HepG2 (cell line): ENCODE measurements at regions not wholly inside any gene's neighbourhood (a gene's known extent, or its start where the extent isn't known, plus 50 kb on each side); places are given as distances from the start of the nearest gene placed in this dataset.

Source experiments
- EZH2 ChIP-seq: conservative IDR thresholded peaks from 2 replicates; pipeline ENCODE4 v1.6.1; 2012; ENCODE audit warnings: mild to moderate bottlenecking, low read depth, low read length, moderate library complexity
- KLF15 ChIP-seq: sonication (generic); formaldehyde crosslinking; IDR thresholded peaks from 2 replicates; pipeline ENCODE4 v1.8.1; 2023; ENCODE audit warnings: borderline replicate concordance, mild to moderate bottlenecking, inconsistent platforms, missing genetic modification reagents, mixed read lengths
- PHF21A ChIP-seq: sonication (generic); formaldehyde crosslinking; IDR thresholded peaks from 2 replicates; pipeline ENCODE4 v1.5.0; 2020; ENCODE audit warnings: mild to moderate bottlenecking, missing genetic modification reagents
- PHF8 ChIP-seq: sonication (generic); formaldehyde crosslinking; IDR thresholded peaks from 2 replicates; pipeline ENCODE4 v1.5.0; 2020; ENCODE audit warnings: missing genetic modification reagents
- PTBP1 ChIP-seq: fragments of 200-400 bp; formaldehyde crosslinking; IDR thresholded peaks from 2 replicates; pipeline ENCODE4 v1.6.1; 2018; ENCODE audit warnings: low read length, low read depth; ENCODE audit not compliant: poor library complexity, severe bottlenecking
- RBAK ChIP-seq: sonication (generic); formaldehyde crosslinking; IDR thresholded peaks from 2 replicates; pipeline ENCODE4 v1.5.1; 2020; ENCODE audit warnings: mild to moderate bottlenecking, missing genetic modification reagents
- SNAI1 ChIP-seq: sonication (generic); formaldehyde crosslinking; IDR thresholded peaks from 2 replicates; pipeline ENCODE4 v1.5.0; 2020; ENCODE audit warnings: mild to moderate bottlenecking, missing genetic modification reagents, borderline replicate concordance
- SPEN ChIP-seq: sonication (generic); formaldehyde crosslinking; IDR thresholded peaks from 2 replicates; pipeline ENCODE4 v1.5.1; 2020; ENCODE audit warnings: low read depth, mild to moderate bottlenecking, missing genetic modification reagents
- TP53 ChIP-seq: sonication (generic); formaldehyde crosslinking; conservative IDR thresholded peaks from 2 replicates; pipeline ENCODE4 v1.4.0; 2020; ENCODE audit warnings: missing genetic modification reagents
- ZNF460 ChIP-seq: sonication (generic); formaldehyde crosslinking; IDR thresholded peaks from 2 replicates; pipeline ENCODE4 v1.5.1; 2020; ENCODE audit warnings: missing genetic modification reagents, mild to moderate bottlenecking, borderline replicate concordance
- ZNF747 ChIP-seq: sonication (generic); formaldehyde crosslinking; IDR thresholded peaks from 2 replicates; pipeline ENCODE4 v1.8.1; 2023; ENCODE audit warnings: missing genetic modification reagents, mild to moderate bottlenecking, borderline replicate concordance
- ZNF766 ChIP-seq: sonication (generic); formaldehyde crosslinking; IDR thresholded peaks from 2 replicates; pipeline ENCODE4 v1.5.0; 2020; ENCODE audit warnings: missing genetic modification reagents, borderline replicate concordance
- TF ChIP-seq, protein P1 (sequence below): IDR thresholded peaks from 2 replicates; pipeline ENCODE4 v1.6.1; 2016; ENCODE audit warnings: missing compliant biosample characterization, missing genetic modification reagents, borderline replicate concordance
- TF ChIP-seq, protein P2 (sequence below): sonication (generic); formaldehyde crosslinking; IDR thresholded peaks from 2 replicates; pipeline ENCODE4 v1.4.0; 2020; ENCODE audit warnings: missing genetic modification reagents
- TF ChIP-seq, protein P3 (sequence below): sonication (generic); formaldehyde crosslinking; IDR thresholded peaks from 2 replicates; pipeline ENCODE4 v1.8.0; 2022; ENCODE audit warnings: low read depth, missing genetic modification reagents
- TF ChIP-seq, protein P4 (sequence below): IDR thresholded peaks from 2 replicates; pipeline ENCODE4 v1.6.1; 2016; ENCODE audit warnings: low read depth, borderline replicate concordance
- TF ChIP-seq, protein P5 (sequence below): sonication (generic); formaldehyde crosslinking; IDR thresholded peaks from 2 replicates; pipeline ENCODE4 v1.5.0; 2020; ENCODE audit warnings: mild to moderate bottlenecking, missing genetic modification reagents
- TF ChIP-seq, protein P6 (sequence below): sonication (generic); formaldehyde crosslinking; IDR thresholded peaks from 2 replicates; pipeline ENCODE4 v1.4.0; 2020; ENCODE audit warnings: mild to moderate bottlenecking, missing genetic modification reagents
- TF ChIP-seq, protein P7 (sequence below): sonication (generic); formaldehyde crosslinking; IDR thresholded peaks from 2 replicates; pipeline ENCODE4 v1.4.0; 2020; ENCODE audit warnings: mild to moderate bottlenecking, missing genetic modification reagents

DNA sequence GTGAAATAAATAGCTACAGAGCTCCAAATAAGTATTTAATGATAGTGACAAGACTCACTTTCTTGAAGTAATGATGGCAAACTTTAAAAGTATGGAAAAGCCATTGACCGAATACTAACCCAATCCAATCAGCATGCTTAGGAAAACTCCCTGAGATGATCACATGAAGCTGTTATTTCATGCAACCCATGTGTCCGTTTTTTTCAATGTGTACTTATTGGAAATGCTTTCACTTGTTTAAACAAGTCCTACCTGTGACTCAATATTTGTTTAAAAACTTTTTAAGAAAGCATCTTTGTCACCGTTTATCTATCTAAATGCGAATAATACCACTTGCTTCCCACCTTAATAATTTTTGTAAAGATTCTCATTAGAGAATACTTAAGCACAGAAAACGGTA, 185.8 kb downstream of the NRIP1 start (continued):
- TF ChIP-seq RBAK (CRISPR knock-in tag) (no peak), TP53 (no peak), EZH2 (no peak), SPEN (CRISPR knock-in tag) (no peak), PHF21A (no peak; the same call in 1 of the 2 replicates), PTBP1 (no peak), KLF15 (CRISPR knock-in tag) (no peak), SNAI1 (no peak), ZNF747 (CRISPR knock-in tag) (no peak), ZNF460 (CRISPR knock-in tag) (no peak), PHF8 (CRISPR knock-in tag) (no peak), ZNF766 (CRISPR knock-in tag) (no peak)
- TF ChIP-seq, protein P1, sequence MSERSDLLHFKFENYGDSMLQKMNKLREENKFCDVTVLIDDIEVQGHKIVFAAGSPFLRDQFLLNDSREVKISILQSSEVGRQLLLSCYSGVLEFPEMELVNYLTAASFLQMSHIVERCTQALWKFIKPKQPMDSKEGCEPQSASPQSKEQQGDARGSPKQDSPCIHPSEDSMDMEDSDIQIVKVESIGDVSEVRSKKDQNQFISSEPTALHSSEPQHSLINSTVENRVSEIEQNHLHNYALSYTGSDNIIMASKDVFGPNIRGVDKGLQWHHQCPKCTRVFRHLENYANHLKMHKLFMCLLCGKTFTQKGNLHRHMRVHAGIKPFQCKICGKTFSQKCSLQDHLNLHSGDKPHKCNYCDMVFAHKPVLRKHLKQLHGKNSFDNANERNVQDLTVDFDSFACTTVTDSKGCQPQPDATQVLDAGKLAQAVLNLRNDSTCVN (CRISPR knock-in tag), result no peak
- TF ChIP-seq, protein P2, sequence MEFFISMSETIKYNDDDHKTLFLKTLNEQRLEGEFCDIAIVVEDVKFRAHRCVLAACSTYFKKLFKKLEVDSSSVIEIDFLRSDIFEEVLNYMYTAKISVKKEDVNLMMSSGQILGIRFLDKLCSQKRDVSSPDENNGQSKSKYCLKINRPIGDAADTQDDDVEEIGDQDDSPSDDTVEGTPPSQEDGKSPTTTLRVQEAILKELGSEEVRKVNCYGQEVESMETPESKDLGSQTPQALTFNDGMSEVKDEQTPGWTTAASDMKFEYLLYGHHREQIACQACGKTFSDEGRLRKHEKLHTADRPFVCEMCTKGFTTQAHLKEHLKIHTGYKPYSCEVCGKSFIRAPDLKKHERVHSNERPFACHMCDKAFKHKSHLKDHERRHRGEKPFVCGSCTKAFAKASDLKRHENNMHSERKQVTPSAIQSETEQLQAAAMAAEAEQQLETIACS, result no peak
- TF ChIP-seq, protein P3, sequence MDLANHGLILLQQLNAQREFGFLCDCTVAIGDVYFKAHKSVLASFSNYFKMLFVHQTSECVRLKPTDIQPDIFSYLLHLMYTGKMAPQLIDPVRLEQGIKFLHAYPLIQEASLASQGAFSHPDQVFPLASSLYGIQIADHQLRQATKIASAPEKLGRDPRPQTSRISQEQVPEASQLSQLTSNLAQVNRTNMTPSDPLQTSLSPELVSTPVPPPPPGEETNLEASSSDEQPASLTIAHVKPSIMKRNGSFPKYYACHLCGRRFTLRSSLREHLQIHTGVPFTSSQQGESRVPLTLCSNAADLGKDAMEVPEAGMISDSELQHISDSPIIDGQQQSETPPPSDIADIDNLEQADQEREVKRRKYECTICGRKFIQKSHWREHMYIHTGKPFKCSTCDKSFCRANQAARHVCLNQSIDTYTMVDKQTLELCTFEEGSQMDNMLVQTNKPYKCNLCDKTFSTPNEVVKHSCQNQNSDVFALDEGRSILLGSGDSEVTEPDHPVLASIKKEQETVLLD (CRISPR knock-in tag), result no peak
- TF ChIP-seq, protein P4, sequence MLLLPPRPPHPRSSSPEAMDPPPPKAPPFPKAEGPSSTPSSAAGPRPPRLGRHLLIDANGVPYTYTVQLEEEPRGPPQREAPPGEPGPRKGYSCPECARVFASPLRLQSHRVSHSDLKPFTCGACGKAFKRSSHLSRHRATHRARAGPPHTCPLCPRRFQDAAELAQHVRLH (CRISPR knock-in tag), result no peak
- TF ChIP-seq, protein P5, sequence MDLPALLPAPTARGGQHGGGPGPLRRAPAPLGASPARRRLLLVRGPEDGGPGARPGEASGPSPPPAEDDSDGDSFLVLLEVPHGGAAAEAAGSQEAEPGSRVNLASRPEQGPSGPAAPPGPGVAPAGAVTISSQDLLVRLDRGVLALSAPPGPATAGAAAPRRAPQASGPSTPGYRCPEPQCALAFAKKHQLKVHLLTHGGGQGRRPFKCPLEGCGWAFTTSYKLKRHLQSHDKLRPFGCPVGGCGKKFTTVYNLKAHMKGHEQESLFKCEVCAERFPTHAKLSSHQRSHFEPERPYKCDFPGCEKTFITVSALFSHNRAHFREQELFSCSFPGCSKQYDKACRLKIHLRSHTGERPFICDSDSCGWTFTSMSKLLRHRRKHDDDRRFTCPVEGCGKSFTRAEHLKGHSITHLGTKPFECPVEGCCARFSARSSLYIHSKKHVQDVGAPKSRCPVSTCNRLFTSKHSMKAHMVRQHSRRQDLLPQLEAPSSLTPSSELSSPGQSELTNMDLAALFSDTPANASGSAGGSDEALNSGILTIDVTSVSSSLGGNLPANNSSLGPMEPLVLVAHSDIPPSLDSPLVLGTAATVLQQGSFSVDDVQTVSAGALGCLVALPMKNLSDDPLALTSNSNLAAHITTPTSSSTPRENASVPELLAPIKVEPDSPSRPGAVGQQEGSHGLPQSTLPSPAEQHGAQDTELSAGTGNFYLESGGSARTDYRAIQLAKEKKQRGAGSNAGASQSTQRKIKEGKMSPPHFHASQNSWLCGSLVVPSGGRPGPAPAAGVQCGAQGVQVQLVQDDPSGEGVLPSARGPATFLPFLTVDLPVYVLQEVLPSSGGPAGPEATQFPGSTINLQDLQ (CRISPR knock-in tag), result no peak
- TF ChIP-seq, protein P6, sequence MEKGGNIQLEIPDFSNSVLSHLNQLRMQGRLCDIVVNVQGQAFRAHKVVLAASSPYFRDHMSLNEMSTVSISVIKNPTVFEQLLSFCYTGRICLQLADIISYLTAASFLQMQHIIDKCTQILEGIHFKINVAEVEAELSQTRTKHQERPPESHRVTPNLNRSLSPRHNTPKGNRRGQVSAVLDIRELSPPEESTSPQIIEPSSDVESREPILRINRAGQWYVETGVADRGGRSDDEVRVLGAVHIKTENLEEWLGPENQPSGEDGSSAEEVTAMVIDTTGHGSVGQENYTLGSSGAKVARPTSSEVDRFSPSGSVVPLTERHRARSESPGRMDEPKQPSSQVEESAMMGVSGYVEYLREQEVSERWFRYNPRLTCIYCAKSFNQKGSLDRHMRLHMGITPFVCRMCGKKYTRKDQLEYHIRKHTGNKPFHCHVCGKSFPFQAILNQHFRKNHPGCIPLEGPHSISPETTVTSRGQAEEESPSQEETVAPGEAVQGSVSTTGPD (CRISPR knock-in tag), result no peak
- TF ChIP-seq, protein P7, sequence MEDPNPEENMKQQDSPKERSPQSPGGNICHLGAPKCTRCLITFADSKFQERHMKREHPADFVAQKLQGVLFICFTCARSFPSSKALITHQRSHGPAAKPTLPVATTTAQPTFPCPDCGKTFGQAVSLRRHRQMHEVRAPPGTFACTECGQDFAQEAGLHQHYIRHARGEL (CRISPR knock-in tag), result no peak
